Cardiac fibroblast (primary cell): ENCODE measurements at regions not wholly inside any gene's neighbourhood (a gene's known extent, or its start where the extent isn't known, plus 50 kb on each side); places are given as distances from the start of the nearest gene placed in this dataset.

Experiments used
- DNase-seq, 2 donors: peaks; one replicate each; pipeline versions ENCODE4 v3.0.0 to v3.0.0-alpha.2; 2010; ENCODE audit warnings: low read depth in 2 of 2
- H3K4me3 ChIP-seq, 2 donors: replicated peaks in 1 of 2; 1 replicate in 1 of 2; 2 replicates in 1 of 2; pipeline ENCODE4 v1.5.1; 2011; ENCODE audit warnings: low read depth in 2 of 2, low read length in 2 of 2, mild to moderate bottlenecking in 2 of 2, moderate library complexity in 1 of 2
- TF ChIP-seq, protein P1 (sequence below): IDR thresholded peaks from one replicate; pipeline ENCODE4 v1.5.1; 2011; ENCODE audit warnings: low read depth, mild to moderate bottlenecking, low read length, inconsistent platforms

DNA sequence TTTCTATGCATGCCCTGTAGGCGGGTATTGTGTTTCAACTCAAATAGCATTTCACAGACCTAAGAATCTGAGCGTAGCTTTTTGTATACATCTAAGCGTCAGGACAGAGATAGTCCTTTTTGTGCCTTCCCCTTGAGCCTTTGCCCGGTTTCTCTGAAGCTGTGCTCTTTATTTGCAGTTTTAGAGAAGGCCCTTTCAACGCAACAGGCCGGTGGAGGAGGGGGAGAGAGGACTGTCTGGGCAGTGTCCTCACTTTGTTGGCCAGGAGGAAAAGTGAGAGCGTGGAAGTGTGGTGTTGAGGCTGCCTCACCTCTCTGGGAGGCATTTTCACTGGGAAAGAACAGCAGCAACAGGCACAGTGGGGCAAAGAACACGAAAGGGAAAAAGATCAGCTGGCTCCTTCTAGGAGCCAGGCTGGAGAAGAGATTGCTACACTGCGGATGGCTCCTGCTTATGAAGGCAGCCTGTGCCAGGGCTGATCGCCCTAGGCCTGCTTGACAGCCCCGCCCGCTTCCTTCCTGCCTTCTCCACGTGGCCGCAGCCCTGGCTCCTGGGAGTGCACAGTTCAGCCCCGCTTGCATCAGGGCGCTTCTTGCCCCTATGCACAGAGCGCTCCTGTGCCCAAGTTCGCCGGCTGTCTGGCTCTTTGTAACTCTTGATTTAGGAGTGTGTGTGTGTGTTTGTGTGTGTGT, 195.6 kb upstream of the POU3F3 start:
- TF ChIP-seq, protein P1, sequence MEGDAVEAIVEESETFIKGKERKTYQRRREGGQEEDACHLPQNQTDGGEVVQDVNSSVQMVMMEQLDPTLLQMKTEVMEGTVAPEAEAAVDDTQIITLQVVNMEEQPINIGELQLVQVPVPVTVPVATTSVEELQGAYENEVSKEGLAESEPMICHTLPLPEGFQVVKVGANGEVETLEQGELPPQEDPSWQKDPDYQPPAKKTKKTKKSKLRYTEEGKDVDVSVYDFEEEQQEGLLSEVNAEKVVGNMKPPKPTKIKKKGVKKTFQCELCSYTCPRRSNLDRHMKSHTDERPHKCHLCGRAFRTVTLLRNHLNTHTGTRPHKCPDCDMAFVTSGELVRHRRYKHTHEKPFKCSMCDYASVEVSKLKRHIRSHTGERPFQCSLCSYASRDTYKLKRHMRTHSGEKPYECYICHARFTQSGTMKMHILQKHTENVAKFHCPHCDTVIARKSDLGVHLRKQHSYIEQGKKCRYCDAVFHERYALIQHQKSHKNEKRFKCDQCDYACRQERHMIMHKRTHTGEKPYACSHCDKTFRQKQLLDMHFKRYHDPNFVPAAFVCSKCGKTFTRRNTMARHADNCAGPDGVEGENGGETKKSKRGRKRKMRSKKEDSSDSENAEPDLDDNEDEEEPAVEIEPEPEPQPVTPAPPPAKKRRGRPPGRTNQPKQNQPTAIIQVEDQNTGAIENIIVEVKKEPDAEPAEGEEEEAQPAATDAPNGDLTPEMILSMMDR, result no peak
- peak in 1 of 2 donors; percentile 4 for DNase-seq
- no peak overlapping the region for H3K4me3 ChIP-seq

DNA sequence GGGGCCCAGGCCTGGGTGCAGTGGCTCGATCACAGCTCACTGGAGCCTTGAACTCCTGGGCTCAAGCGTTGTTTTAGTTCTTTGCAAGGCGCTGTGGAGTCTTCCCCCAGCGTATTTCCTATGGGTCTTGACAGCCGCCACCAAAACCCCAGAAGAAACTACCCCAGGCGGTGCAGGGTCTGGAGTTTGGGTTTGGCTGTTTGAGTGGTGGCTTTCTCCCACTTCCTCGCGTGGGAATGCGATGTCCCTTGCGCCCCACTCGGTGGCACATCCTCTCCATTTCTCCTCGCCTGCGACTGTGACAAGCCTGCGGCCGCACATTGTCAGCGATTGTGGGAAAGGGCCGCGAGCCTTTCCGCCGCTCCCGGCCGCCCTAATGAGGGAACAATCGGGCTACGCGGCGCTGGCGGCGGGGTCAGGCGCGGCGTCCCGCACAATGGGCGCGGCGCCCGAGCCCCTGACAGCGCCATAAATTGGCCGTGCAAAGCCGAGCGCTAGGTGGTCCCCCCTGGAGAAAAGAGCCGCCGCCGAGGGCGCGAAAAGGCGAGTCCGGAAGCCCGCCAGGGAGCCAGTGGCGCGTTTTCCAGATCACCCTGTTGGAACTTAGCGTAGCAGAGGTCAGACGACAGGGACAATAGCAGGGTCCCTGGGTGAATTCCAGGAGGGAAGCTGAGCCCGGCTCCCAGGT, 194.9 kb upstream of the POU3F3 start:
- H3K4me3 ChIP-seq, result no peak overlapping the region
- TF ChIP-seq, protein P1, result no peak
- no peak for DNase-seq

DNA sequence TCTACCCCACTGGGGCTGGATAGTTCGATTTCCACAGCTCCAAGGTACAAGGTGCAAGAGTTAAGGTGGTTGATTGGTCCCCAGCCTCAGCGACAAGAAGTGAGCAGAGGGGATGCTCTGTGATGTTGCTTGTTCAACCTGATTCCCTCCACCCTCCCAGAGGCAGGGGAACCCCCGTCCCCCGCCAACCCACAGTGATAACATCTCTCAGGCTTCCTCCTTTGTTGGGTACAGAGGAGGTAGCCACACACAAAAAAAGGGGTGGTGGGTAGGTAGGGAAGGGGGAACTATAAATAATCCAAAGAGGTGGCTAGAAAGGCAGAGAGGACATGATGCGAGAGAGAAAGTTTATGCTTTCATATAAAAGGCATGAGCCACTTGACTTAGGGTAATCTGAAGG, 192.9 kb upstream of the POU3F3 start:
- no peak for DNase-seq

DNA sequence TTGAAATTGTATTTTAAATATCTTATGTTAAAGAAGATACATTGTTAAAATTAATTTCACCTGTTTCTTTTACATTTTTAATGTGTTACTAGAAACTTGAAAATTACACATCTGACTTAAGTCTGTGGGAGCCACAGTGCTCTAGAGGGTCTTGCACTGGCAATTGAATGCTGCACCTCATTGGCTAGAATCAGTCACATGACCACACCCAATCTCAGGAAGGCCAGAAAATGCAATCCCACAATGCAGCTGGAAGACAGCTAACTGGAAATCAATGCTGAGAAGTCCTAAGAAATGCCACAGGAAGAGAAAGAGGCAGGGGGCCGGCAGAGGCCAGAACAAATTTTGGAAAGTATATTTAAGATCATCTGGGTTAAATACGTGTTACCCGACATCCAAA, 189.2 kb upstream of the POU3F3 start:
- TF ChIP-seq, protein P1, result no peak
- DNase-seq, result no peak
- no peak overlapping the region for H3K4me3 ChIP-seq

More for the DNA sequence above, 192.9 kb upstream of the POU3F3 start:
- H3K4me3 ChIP-seq, result no peak overlapping the region
- TF ChIP-seq, protein P1, result no peak

DNA sequence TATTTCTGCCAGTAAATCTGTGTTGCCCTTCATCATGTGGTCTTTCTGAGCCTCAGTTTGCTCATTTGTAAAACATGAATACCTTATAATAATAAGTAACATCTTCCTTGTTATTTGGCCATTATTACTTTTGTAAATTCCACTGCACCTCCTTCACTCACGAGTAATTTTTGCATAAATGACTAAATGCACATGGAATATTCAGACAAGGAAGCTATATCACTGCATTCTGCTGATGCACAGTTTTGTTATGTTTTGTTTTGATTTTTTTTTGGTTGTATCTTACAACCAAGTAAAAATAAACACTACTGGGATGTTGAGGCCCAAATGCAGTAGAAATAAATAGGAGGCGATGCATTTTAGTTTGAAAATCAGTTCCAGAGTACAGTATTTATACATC, 185.3 kb upstream of the POU3F3 start:
- TF ChIP-seq, protein P1, result no peak
- no peak overlapping the region for H3K4me3 ChIP-seq
- no peak for DNase-seq

DNA sequence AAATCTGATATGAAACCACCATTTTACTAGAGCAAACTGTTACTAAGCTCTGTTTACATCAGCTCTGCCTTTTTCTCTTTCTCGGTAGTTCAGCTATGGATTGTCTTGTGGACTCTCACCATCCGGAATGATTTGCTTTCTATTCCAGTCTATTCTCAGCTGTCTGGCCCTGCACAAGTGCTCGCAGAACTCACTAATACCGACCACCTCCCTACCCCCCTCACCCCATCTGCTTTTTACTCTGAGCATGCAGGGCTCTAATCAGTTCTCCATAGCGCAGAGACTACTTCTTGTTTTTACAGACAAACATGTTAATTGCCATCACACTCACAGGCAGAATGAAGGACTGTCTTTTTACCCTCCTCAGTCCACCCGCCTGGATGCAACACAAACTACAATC, 180.7 kb upstream of the POU3F3 start:
- TF ChIP-seq, protein P1, result no peak
- no peak overlapping the region for H3K4me3 ChIP-seq
- no peak for DNase-seq
